ENCODE measurements at regions not wholly inside any gene's neighbourhood (a gene's known extent, or its start where the extent isn't known, plus 50 kb on each side); places are given as distances from the start of the nearest gene placed in this dataset.

DNA sequence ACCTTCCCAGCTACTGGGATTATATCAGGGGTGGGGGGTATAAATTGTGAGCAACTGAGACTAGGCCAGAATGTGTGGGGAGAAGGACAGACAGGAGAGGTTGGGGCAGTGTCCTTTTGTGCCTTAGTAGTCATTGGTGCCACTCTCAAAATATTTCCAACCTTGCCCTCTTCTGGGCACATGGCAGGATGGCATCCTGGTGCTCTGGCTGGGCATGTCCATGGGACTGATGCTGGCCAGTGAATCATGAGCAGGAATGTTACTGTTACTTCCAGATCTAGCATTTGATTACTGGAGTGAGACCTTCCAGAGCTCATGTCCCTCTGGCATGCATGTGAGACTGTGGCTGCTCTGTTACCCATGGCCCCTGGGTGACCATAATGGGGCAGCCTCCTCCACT, 151.2 kb downstream of the MATN1 start:
- TF ChIP-seq POLR2AphosphoS5 (IDR thresholded peaks at IDR 0.05), result no peak
- no peak for TF ChIP-seq POLR2A (IDR thresholded peaks at IDR 0.05)
- TF ChIP-seq, protein P1, sequence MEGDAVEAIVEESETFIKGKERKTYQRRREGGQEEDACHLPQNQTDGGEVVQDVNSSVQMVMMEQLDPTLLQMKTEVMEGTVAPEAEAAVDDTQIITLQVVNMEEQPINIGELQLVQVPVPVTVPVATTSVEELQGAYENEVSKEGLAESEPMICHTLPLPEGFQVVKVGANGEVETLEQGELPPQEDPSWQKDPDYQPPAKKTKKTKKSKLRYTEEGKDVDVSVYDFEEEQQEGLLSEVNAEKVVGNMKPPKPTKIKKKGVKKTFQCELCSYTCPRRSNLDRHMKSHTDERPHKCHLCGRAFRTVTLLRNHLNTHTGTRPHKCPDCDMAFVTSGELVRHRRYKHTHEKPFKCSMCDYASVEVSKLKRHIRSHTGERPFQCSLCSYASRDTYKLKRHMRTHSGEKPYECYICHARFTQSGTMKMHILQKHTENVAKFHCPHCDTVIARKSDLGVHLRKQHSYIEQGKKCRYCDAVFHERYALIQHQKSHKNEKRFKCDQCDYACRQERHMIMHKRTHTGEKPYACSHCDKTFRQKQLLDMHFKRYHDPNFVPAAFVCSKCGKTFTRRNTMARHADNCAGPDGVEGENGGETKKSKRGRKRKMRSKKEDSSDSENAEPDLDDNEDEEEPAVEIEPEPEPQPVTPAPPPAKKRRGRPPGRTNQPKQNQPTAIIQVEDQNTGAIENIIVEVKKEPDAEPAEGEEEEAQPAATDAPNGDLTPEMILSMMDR (IDR thresholded peaks at IDR 0.05 in 8 of 11, conservative IDR thresholded peaks at IDR 0.05 in 3 of 11), result peak in 1 of 11 experiments; percentile 10

Measured in spleen (tissue), 7 donors.